NT2/D1 (cell line): ENCODE measurements at regions not wholly inside any gene's neighbourhood (a gene's known extent, or its start where the extent isn't known, plus 50 kb on each side); places are given as distances from the start of the nearest gene placed in this dataset.

Experiments
- SUZ12 ChIP-seq: IDR thresholded peaks from 2 replicates; pipeline ENCODE4 v1.6.1; 2011; ENCODE audit not compliant: insufficient read length, insufficient read depth; ENCODE audit errors: extremely low read depth
- YY1 ChIP-seq: IDR thresholded peaks from 2 replicates; pipeline ENCODE4 v1.6.1; 2011; ENCODE audit not compliant: insufficient read length, insufficient read depth
- ZNF274 ChIP-seq: IDR thresholded peaks from 2 replicates; pipeline ENCODE4 v1.6.1; 2011; ENCODE audit warnings: mild to moderate bottlenecking, low read depth, low read length

DNA sequence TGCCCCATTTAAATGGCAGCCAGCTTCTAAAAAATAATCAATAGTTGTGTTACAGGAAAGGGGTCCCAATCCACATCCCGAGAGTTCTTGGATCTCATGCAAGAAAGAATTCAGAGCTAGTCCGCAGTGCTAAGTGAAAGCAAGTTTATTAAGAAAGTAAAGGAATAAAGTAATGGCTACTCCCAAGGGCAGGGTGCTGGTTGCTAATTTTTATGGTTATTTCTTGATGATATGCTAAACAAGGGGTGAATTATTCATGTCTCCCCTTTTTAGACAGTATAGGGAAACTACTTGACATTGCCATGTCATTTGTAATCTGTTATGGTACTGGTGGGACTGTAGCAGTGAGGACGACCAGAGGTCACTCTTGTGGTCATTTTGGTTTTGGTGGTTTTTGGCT, 591.3 kb downstream of the LRFN5 start:
- no peak for TF ChIP-seq YY1
- TF ChIP-seq SUZ12 = no peak
- no peak for TF ChIP-seq ZNF274
